OCI-LY7 (cell line): ENCODE measurements at regions not wholly inside any gene's neighbourhood (a gene's known extent, or its start where the extent isn't known, plus 50 kb on each side); places are given as distances from the start of the nearest gene placed in this dataset.

Experiments
- BruUV-seq: library from RNA; stranded (reverse); fragments of 400-500 nt; replicated peaks from 2 replicates; lab custom pipeline; 2021; lab: Mats Ljungman, UMichigan
- CTCF ChIA-PET: fragments of 300-600 bp; sonication (Branson Sonifier 250); formaldehyde crosslinking; loops from one replicate; lab custom pipeline; 2022; ENCODE audit warnings: antibody characterized with exemption; ENCODE audit not compliant: unreplicated experiment; lab: Charles Lee
- POLR2A ChIA-PET: fragments of 300-600 bp; sonication (Branson Sonifier 250); formaldehyde crosslinking; loops from one replicate; lab custom pipeline; 2022; ENCODE audit warnings: antibody characterized with exemption; lab: Charles Lee
- DNase-seq: peaks from one replicate; pipeline ENCODE4 v3.0.0-alpha.2; 2015; ENCODE audit warnings: low spot score
- H2AFZ ChIP-seq: fragments of 200-600 bp; sonication (generic), shearing (Covaris generic); 2 replicates; pipeline ENCODE4 v1.6.1; 2014; ENCODE audit warnings: mild to moderate bottlenecking, antibody characterized with exemption, low read length, moderate library complexity
- H3K27ac ChIP-seq: fragments of 200-600 bp; sonication (generic); 2 replicates; pipeline ENCODE4 v1.5.1; 2014; ENCODE audit warnings: mixed run types, low read depth, mild to moderate bottlenecking, moderate library complexity, low read length, inconsistent platforms; ENCODE audit not compliant: poor library complexity, severe bottlenecking
- H3K36me3 ChIP-seq: fragments of 200-600 bp; sonication (generic); 2 replicates; pipeline ENCODE4 v1.6.1; 2014; ENCODE audit warnings: mild to moderate bottlenecking, antibody characterized with exemption, low read length, moderate library complexity, mixed read lengths; ENCODE audit not compliant: insufficient read depth
- H3K4me1 ChIP-seq: fragments of 200-600 bp; sonication (generic); 2 replicates; pipeline ENCODE4 v1.5.1; 2014; ENCODE audit warnings: mild to moderate bottlenecking, low read length; ENCODE audit not compliant: insufficient read depth, poor library complexity, severe bottlenecking
- H3K4me2 ChIP-seq: fragments of 200-600 bp; sonication (generic); 2 replicates; pipeline ENCODE4 v1.6.1; 2014; ENCODE audit warnings: mild to moderate bottlenecking, low read length
- H3K4me3 ChIP-seq: fragments of 200-600 bp; sonication (generic); 2 replicates; pipeline ENCODE4 v1.5.1; 2014; ENCODE audit warnings: mild to moderate bottlenecking, low read depth, low read length; ENCODE audit not compliant: poor library complexity, severe bottlenecking
- H3K79me2 ChIP-seq: fragments of 200-600 bp; sonication (generic); 2 replicates; pipeline ENCODE4 v1.6.1; 2016; ENCODE audit warnings: low read depth, mild to moderate bottlenecking, low read length, moderate library complexity, mixed read lengths; ENCODE audit not compliant: insufficient read depth
- H3K9me2 ChIP-seq: fragments of 200-600 bp; sonication (generic); 2 replicates; pipeline ENCODE4 v1.6.1; 2016; ENCODE audit warnings: mild to moderate bottlenecking, low read length, mixed read lengths; ENCODE audit not compliant: insufficient read depth
- H3K9me3 ChIP-seq: fragments of 200-600 bp; sonication (generic); 2 replicates; pipeline ENCODE4 v1.6.1; 2014; ENCODE audit warnings: mild to moderate bottlenecking, mixed run types, low read length, mixed read lengths
- H4K20me1 ChIP-seq: fragments of 200-600 bp; sonication (generic); 2 replicates; pipeline ENCODE4 v1.6.1; 2014; ENCODE audit warnings: mild to moderate bottlenecking, antibody characterized with exemption, low read length, moderate library complexity, mixed read lengths; ENCODE audit not compliant: insufficient read depth
- CTCF ChIP-seq: fragments of 200-600 bp; sonication (generic); conservative IDR thresholded peaks from 2 replicates; pipeline ENCODE4 v1.5.1; 2014; ENCODE audit warnings: mild to moderate bottlenecking, antibody characterized with exemption, low read length, moderate library complexity, mixed read lengths
- EZH2phosphoT487 ChIP-seq: fragments of 200-600 bp; sonication (generic); IDR thresholded peaks from 2 replicates; pipeline ENCODE4 v1.6.1; 2018; ENCODE audit warnings: low read depth, borderline replicate concordance, mild to moderate bottlenecking, mixed run types, antibody characterized with exemption, low read length, moderate library complexity, mixed read lengths
- intact Hi-C: fragments of 100-400 bp; cut with micrococcal nuclease; formaldehyde crosslinking; loops from one replicate; pipeline ENCODE4 v1.10.0; 2022; ENCODE audit not compliant: unreplicated experiment

GRCh38 chr11:97259884-97260283 lies 870.1 kb downstream of the JRKL start:
- no TSS peak for BruUV-seq
- intact Hi-C loops: no loop called here
- H3K9me2 ChIP-seq: no peaks in the 10 kb centered on the region
- no peak for TF ChIP-seq EZH2phosphoT487
- TF ChIP-seq CTCF: no peak
- no peaks in the 10 kb centered on the region for H3K9me3 ChIP-seq
- H3K4me2 ChIP-seq: no peak overlapping the region
- POLR2A ChIA-PET: no interaction called here
- H2AFZ ChIP-seq: no peak overlapping the region
- DNase-seq: no peak
- no peak overlapping the region for H3K4me3 ChIP-seq
- no peaks in the 10 kb centered on the region for H3K79me2 ChIP-seq
- H4K20me1 ChIP-seq: no peaks in the 10 kb centered on the region
- no peaks in the 10 kb centered on the region for H3K4me1 ChIP-seq
- no peak overlapping the region for H3K27ac ChIP-seq
- H3K36me3 ChIP-seq: no peaks in the 10 kb centered on the region
- CTCF ChIA-PET: no interaction called here

- Histone ChIP-seq H3K4me2 (no peak overlapping the region), H3K27ac (no peak overlapping the region), H3K9me2 (no peaks in the 10 kb centered on the region), H3K4me1 (no peaks in the 10 kb centered on the region), H2AFZ (no peak overlapping the region), H3K9me3 (no peaks in the 10 kb centered on the region), H3K4me3 (no peak overlapping the region), H3K36me3 (no peaks in the 10 kb centered on the region), H4K20me1 (no peaks in the 10 kb centered on the region), H3K79me2 (no peaks in the 10 kb centered on the region)
- POLR2A ChIA-PET: no interaction called here
- BruUV-seq: no TSS peak
- no peak for DNase-seq
- no peak for TF ChIP-seq CTCF
- TF ChIP-seq EZH2phosphoT487: no peak
- intact Hi-C loops: no loop called here
- CTCF ChIA-PET: no interaction called here
Observed at GRCh38 chr11:97263183-97263858, 873.5 kb downstream of the JRKL start.

GRCh38 chr11:97269527-97269926 lies 879.7 kb downstream of the JRKL start:
- DNase-seq: no peak
- H4K20me1 ChIP-seq: no peaks in the 10 kb centered on the region
- H3K9me3 ChIP-seq: no peaks in the 10 kb centered on the region
- H3K27ac ChIP-seq: no peak overlapping the region
- no peak overlapping the region for H3K4me3 ChIP-seq
- no peaks in the 10 kb centered on the region for H3K4me1 ChIP-seq
- ChIA-PET POLR2A (no interaction called here), CTCF (no interaction called here)
- intact Hi-C loops: no loop called here
- no peaks in the 10 kb centered on the region for H3K79me2 ChIP-seq
- TF ChIP-seq EZH2phosphoT487: no peak
- TF ChIP-seq CTCF: peak; percentile 41; the same call in 1 of the 2 replicates
- no TSS peak for BruUV-seq
- no peaks in the 10 kb centered on the region for H3K36me3 ChIP-seq
- H3K4me2 ChIP-seq: no peak overlapping the region
- no peaks in the 10 kb centered on the region for H3K9me2 ChIP-seq
- no peak overlapping the region for H2AFZ ChIP-seq
